A549 (cell line): ENCODE measurements at regions not wholly inside any gene's neighbourhood (a gene's known extent, or its start where the extent isn't known, plus 50 kb on each side); places are given as distances from the start of the nearest gene placed in this dataset.

Source experiments
- EP300 ChIP-seq, 2 experiments: fragments of >200 bp; sonication (Bioruptor Twin); formaldehyde crosslinking; IDR thresholded peaks; 2 replicates in 1 of 2; 3 replicates in 1 of 2; pipeline ENCODE4 v1.6.1; 2016 to 2017
- GATA3 ChIP-seq: IDR thresholded peaks from 2 replicates; pipeline ENCODE4 v1.6.1; 2012; ENCODE audit warnings: borderline replicate concordance
- JUN ChIP-seq, 2 experiments: fragments of >200 bp; sonication (Bioruptor Twin); formaldehyde crosslinking; IDR thresholded peaks; 2 replicates in 1 of 2; 3 replicates in 1 of 2; pipeline ENCODE4 v1.6.1; 2016 to 2017
- KDM5A ChIP-seq: fragments of 200-600 bp; sonication (generic); IDR thresholded peaks from 2 replicates; pipeline ENCODE4 v1.6.1; 2016; ENCODE audit warnings: antibody characterized with exemption, mild to moderate bottlenecking
- MAZ ChIP-seq: fragments of 150-350 bp; IDR thresholded peaks from 2 replicates; pipeline ENCODE4 v1.6.1; 2014; ENCODE audit warnings: antibody characterized with exemption, low read depth, low read length, borderline replicate concordance
- NPAS2 ChIP-seq: fragments of 250-450 bp; sonication (Bioruptor Pico); IDR thresholded peaks from 2 replicates; pipeline ENCODE4 v1.8.0; 2022; ENCODE audit warnings: mild to moderate bottlenecking, moderate library complexity, borderline replicate concordance
- POLR2A ChIP-seq: IDR thresholded peaks from 2 replicates; pipeline ENCODE4 v1.6.1; 2012; ENCODE audit warnings: mild to moderate bottlenecking, low read length
- RAD21 ChIP-seq, 2 experiments: fragments of >200 bp in 1 of 2; sonication (Bioruptor Twin) in 1 of 2; formaldehyde crosslinking in 1 of 2; IDR thresholded peaks in 1 of 2; conservative IDR thresholded peaks in 1 of 2; 2 replicates in 1 of 2; 3 replicates in 1 of 2; pipeline ENCODE4 v1.6.1; 2012 to 2018; ENCODE audit warnings: inconsistent platforms in 1 of 2
- ZFP36 ChIP-seq: fragments of 450-650 bp; IDR thresholded peaks from 2 replicates; pipeline ENCODE4 v1.6.1; 2014; ENCODE audit warnings: borderline replicate concordance; ENCODE audit not compliant: partially characterized antibody
- ZSCAN20 ChIP-seq: fragments of 250-450 bp; sonication (Bioruptor Pico); IDR thresholded peaks from 2 replicates; pipeline ENCODE4 v1.8.0; 2022; ENCODE audit warnings: mild to moderate bottlenecking, moderate library complexity
- TF ChIP-seq, protein P1 (sequence below): fragments of >200 bp; sonication (Bioruptor Twin); formaldehyde crosslinking; IDR thresholded peaks from 3 replicates; pipeline ENCODE4 v1.5.1; 2016
- TF ChIP-seq, protein P2 (sequence below): fragments of 200-600 bp; sonication (generic); IDR thresholded peaks from 2 replicates; pipeline ENCODE4 v1.6.1; 2016; ENCODE audit warnings: antibody characterized with exemption, mild to moderate bottlenecking, moderate library complexity

DNA sequence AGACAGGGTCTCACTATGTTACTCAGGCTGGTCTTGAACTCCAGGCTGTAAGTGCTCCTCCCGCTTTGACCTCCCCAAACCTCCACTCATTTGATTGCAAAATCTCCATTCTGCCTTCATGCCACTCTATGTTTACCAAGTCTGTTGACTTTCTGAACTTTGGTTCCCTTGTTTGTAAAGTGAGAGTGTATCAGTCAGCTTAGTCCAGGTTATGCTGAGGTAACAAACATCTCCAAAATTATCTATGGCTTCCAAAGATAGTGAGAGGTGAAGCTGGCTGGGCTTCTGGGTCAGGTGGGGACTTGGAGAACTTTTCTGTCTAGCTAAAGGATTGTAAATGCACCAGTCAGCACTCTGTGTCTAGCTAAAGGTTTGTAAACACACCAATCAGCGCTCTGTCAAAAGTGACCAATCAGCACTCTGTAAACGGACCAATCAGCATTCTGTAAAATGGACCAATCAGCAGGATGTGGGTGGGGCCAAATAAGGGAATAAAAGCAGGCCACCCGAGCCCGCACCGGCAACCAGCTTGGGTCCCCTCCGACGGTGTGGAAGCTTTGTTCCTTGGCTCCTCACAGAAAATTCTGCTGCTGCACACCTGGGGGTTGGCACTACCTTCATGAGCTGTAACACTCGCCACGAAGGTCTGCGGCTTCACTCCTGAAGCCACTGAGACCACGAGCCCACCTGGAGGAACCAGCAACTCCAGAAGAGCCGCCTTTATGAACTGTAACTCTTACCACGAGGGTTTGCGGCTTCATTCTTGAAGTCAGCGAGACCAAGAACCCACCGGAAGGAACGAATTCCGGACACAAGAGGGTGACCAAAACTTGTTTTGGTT, 109.3 kb downstream of the MIAT start:
- TF ChIP-seq, protein P1, sequence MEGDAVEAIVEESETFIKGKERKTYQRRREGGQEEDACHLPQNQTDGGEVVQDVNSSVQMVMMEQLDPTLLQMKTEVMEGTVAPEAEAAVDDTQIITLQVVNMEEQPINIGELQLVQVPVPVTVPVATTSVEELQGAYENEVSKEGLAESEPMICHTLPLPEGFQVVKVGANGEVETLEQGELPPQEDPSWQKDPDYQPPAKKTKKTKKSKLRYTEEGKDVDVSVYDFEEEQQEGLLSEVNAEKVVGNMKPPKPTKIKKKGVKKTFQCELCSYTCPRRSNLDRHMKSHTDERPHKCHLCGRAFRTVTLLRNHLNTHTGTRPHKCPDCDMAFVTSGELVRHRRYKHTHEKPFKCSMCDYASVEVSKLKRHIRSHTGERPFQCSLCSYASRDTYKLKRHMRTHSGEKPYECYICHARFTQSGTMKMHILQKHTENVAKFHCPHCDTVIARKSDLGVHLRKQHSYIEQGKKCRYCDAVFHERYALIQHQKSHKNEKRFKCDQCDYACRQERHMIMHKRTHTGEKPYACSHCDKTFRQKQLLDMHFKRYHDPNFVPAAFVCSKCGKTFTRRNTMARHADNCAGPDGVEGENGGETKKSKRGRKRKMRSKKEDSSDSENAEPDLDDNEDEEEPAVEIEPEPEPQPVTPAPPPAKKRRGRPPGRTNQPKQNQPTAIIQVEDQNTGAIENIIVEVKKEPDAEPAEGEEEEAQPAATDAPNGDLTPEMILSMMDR: no peak
- TF ChIP-seq POLR2A: no peak
- no peak for TF ChIP-seq JUN (IDR thresholded peaks at IDR 0.05)
- no peak for TF ChIP-seq MAZ
- TF ChIP-seq ZFP36: no peak
- TF ChIP-seq KDM5A: no peak
- no peak for TF ChIP-seq NPAS2
- TF ChIP-seq GATA3: no peak
- TF ChIP-seq EP300 (IDR thresholded peaks at IDR 0.05): no peak
- TF ChIP-seq RAD21 (conservative IDR thresholded peaks at IDR 0.05 in 1 of 2, IDR thresholded peaks at IDR 0.05 in 1 of 2): no peak
- no peak for TF ChIP-seq ZSCAN20 (CRISPR knock-in tag)
- TF ChIP-seq, protein P2, sequence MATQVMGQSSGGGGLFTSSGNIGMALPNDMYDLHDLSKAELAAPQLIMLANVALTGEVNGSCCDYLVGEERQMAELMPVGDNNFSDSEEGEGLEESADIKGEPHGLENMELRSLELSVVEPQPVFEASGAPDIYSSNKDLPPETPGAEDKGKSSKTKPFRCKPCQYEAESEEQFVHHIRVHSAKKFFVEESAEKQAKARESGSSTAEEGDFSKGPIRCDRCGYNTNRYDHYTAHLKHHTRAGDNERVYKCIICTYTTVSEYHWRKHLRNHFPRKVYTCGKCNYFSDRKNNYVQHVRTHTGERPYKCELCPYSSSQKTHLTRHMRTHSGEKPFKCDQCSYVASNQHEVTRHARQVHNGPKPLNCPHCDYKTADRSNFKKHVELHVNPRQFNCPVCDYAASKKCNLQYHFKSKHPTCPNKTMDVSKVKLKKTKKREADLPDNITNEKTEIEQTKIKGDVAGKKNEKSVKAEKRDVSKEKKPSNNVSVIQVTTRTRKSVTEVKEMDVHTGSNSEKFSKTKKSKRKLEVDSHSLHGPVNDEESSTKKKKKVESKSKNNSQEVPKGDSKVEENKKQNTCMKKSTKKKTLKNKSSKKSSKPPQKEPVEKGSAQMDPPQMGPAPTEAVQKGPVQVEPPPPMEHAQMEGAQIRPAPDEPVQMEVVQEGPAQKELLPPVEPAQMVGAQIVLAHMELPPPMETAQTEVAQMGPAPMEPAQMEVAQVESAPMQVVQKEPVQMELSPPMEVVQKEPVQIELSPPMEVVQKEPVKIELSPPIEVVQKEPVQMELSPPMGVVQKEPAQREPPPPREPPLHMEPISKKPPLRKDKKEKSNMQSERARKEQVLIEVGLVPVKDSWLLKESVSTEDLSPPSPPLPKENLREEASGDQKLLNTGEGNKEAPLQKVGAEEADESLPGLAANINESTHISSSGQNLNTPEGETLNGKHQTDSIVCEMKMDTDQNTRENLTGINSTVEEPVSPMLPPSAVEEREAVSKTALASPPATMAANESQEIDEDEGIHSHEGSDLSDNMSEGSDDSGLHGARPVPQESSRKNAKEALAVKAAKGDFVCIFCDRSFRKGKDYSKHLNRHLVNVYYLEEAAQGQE: no peak
